ENCODE measurements at regions not wholly inside any gene's neighbourhood (a gene's known extent, or its start where the extent isn't known, plus 50 kb on each side); places are given as distances from the start of the nearest gene placed in this dataset.

DNA sequence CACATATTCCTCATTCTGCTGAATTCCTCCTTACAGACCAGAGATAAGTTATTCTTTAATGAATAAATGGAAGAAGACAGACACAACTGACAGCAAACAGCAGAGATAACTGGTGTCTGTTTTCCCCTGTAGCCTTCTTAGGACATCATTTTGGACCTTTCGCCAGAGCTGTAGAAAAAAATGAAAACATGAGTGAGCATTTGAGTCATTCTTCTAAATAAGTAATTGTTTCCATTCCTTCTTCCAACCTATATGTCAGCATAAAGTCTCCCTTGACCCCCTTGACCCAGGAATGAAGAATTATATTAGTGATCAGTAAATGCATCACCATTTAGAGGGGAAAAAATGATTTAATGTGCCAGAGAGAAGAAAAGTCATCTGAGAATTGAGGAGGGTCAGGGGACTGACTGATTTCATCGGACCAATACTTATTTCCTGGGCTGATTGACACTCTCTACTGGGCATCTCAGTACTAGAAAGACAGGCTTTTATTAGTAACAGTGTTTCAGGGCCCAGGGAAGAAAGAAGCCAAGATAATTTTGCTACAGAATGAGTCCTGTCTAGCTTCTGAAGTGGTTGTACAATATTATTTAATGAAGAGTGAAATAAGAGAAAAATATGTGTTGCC is 597.0 kb downstream of the PSAT1 start:
- H3K4me3 ChIP-seq (ENCODE audit: low read depth, low read length), result no peak overlapping the region
- no peak for DNase-seq (ENCODE audit: low read depth)
- TF ChIP-seq, protein P1, sequence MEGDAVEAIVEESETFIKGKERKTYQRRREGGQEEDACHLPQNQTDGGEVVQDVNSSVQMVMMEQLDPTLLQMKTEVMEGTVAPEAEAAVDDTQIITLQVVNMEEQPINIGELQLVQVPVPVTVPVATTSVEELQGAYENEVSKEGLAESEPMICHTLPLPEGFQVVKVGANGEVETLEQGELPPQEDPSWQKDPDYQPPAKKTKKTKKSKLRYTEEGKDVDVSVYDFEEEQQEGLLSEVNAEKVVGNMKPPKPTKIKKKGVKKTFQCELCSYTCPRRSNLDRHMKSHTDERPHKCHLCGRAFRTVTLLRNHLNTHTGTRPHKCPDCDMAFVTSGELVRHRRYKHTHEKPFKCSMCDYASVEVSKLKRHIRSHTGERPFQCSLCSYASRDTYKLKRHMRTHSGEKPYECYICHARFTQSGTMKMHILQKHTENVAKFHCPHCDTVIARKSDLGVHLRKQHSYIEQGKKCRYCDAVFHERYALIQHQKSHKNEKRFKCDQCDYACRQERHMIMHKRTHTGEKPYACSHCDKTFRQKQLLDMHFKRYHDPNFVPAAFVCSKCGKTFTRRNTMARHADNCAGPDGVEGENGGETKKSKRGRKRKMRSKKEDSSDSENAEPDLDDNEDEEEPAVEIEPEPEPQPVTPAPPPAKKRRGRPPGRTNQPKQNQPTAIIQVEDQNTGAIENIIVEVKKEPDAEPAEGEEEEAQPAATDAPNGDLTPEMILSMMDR (conservative IDR thresholded peaks at IDR 0.05; ENCODE audit: low read depth, low read length), result no peak

DNA sequence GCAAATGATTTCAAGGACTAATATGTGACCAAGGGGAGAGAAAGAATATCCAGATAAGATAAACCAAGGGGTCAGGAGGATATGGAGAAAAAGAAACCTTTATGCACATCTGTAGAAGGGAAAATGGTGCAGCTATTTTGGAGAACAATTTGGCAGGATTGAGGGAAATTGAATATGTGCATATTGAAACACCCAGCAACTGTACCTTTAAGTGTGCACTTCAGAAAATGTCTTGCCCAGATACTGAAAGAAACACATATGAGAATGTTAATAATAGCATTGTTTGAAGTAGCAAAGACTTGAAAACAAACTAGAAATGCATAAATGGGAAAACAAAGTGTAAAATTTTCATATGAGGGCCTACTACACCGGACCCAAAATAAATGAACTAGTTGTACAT is 599.6 kb downstream of the PSAT1 start:
- TF ChIP-seq, protein P1 (conservative IDR thresholded peaks at IDR 0.05; ENCODE audit: low read depth, low read length), result no peak
- H3K4me3 ChIP-seq (ENCODE audit: low read depth, low read length), result no peak overlapping the region
- no peak for DNase-seq (ENCODE audit: low read depth)

DNA sequence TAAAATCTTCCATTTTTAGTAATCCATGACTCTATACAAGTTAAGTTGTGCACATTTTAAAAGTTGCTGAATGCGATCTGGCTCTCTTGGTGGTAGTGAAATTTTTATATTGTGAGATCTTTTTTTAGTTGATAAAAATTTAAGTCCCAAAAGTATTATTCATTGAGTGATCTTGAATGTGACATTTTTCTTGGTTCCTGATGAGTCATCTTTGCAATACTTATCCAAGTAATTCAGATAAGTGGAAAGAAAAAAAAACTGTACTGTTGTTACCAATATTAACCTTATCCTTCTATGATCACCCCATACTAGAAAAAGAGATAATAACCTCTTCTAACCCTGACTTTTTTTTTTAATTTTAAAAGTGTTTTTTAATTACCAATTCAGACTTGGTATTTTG is 601.3 kb downstream of the PSAT1 start:
- H3K4me3 ChIP-seq (ENCODE audit: low read depth, low read length), result no peak overlapping the region
- TF ChIP-seq, protein P1 (conservative IDR thresholded peaks at IDR 0.05; ENCODE audit: low read depth, low read length), result no peak
- DNase-seq (ENCODE audit: low read depth), result no peak

DNA sequence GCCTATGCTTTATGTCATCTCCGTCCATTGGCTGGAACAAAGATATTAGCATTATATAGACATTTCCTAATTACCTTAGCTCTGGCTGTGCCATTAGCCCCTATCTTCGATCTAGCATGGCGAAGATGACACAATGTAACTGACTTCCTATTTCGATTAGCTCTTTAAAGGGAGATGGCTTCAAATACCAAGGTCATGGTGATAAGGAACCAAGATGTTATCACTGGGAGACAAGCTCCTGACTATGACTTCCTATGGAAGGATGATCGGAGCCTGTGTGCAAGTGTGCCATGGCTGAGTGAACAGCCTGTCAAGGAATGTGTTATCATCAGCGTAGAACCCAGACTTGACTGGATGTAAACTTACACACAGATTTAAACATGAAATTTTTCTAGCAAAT is 602.1 kb downstream of the PSAT1 start:
- TF ChIP-seq, protein P1 (conservative IDR thresholded peaks at IDR 0.05; ENCODE audit: low read depth, low read length), result no peak
- DNase-seq (ENCODE audit: low read depth), result no peak
- no peak overlapping the region for H3K4me3 ChIP-seq (ENCODE audit: low read depth, low read length)

DNA sequence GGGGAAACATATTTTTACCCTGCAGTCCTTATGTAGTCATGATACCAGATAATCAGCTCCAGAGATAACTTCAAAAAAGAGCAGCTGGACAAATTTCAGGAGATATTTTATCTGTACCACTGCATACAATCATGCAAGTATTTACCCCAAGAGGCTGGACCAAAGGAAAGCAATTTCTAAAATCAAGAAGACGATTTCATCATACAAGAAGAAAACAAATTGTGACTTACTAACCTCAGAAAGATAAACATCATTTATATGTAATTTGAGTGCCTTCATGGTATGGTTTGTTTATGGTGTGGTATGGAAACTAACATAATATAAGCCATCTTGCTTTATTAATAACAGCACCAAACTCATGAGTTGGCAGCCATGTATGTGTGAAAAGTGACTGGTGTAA is 603.6 kb downstream of the PSAT1 start:
- DNase-seq (ENCODE audit: low read depth), result no peak
- no peak overlapping the region for H3K4me3 ChIP-seq (ENCODE audit: low read depth, low read length)
- TF ChIP-seq, protein P1 (conservative IDR thresholded peaks at IDR 0.05; ENCODE audit: low read depth, low read length), result no peak

DNA sequence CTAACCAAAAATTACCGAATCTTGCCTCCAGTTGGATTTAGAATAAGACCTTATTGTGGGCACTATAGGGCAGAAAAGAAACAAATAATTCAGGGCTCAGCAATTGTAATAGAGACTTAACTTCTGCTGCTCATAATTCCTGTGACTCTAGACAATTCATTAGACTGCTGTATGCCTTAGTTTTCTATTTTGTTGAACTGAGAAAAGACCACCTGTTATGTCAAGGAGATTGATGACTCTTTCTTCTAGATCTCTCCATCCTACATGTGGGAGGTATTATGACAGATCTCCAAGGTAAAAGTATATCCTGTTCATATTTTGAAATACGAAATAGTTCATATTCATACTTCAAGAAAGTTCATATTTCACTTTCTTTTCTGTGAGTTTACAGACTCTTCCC is 605.1 kb downstream of the PSAT1 start:
- TF ChIP-seq, protein P1 (conservative IDR thresholded peaks at IDR 0.05; ENCODE audit: low read depth, low read length), result no peak
- DNase-seq (ENCODE audit: low read depth), result no peak
- H3K4me3 ChIP-seq (ENCODE audit: low read depth, low read length), result no peak overlapping the region

DNA sequence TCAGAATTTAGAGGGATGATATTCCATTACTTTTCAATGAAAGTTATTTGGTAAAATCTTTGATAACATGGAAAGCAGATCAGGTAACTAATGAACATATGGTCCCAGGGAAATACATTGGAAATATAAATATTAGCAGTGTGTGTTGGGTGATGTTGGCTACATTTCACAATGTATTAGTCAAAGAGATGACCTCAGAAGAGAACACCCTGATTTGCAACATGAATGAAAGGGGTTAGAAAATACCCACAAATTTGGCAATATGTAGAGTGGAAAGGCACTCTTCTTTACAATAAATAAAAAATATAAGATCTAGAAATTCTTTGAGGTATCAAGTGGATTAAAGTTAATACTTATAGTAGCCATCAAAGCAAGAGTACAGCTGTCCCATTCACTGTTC is 606.7 kb downstream of the PSAT1 start:
- TF ChIP-seq, protein P1 (conservative IDR thresholded peaks at IDR 0.05; ENCODE audit: low read depth, low read length), result no peak
- no peak overlapping the region for H3K4me3 ChIP-seq (ENCODE audit: low read depth, low read length)
- DNase-seq (ENCODE audit: low read depth), result no peak
